ENCODE measurements at regions not wholly inside any gene's neighbourhood (a gene's known extent, or its start where the extent isn't known, plus 50 kb on each side); places are given as distances from the start of the nearest gene placed in this dataset.
A peak's percentile ranks its signal among the peaks of the same experiment; 100 is the strongest.

DNA sequence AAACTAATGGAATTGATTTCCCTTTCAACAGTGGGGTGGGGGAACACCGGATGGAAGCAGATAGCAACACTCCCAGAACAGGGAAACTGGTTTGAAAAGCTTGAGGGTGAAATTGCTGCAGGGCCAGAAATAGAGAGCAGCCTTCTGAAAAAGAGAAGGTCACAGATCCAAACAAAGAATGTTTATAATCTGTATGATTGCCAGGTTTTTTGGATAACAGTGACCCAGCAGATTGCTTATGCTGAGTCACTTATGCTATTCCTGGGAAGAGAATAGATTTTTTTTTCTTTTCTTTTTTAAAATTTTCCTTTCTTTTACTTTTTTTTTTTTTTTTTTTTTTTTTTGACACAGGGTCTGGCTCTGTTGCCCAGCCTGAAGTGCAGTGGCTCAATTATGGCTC, 641.3 kb downstream of the KCNJ2 start:
- Mint-ChIP-seq H3K4me1 (peaks cover 3% of the 10 kb centered on the region), H3K27me3 (ENCODE audit: low read depth) (no peaks in the 10 kb centered on the region), H3K4me3 (no peak overlapping the region), H3K27ac (no peak overlapping the region), H3K36me3 (no peaks in the 10 kb centered on the region), H3K9me3 (peaks cover 9% of the 10 kb centered on the region)
- TF ChIP-seq, protein P1, sequence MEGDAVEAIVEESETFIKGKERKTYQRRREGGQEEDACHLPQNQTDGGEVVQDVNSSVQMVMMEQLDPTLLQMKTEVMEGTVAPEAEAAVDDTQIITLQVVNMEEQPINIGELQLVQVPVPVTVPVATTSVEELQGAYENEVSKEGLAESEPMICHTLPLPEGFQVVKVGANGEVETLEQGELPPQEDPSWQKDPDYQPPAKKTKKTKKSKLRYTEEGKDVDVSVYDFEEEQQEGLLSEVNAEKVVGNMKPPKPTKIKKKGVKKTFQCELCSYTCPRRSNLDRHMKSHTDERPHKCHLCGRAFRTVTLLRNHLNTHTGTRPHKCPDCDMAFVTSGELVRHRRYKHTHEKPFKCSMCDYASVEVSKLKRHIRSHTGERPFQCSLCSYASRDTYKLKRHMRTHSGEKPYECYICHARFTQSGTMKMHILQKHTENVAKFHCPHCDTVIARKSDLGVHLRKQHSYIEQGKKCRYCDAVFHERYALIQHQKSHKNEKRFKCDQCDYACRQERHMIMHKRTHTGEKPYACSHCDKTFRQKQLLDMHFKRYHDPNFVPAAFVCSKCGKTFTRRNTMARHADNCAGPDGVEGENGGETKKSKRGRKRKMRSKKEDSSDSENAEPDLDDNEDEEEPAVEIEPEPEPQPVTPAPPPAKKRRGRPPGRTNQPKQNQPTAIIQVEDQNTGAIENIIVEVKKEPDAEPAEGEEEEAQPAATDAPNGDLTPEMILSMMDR (IDR thresholded peaks at IDR 0.05; ENCODE audit: unreplicated experiment), result no peak
- DNase-seq (ENCODE audit: low spot score in 2 of 2, unreplicated experiment in 2 of 2), result no peak

DNA sequence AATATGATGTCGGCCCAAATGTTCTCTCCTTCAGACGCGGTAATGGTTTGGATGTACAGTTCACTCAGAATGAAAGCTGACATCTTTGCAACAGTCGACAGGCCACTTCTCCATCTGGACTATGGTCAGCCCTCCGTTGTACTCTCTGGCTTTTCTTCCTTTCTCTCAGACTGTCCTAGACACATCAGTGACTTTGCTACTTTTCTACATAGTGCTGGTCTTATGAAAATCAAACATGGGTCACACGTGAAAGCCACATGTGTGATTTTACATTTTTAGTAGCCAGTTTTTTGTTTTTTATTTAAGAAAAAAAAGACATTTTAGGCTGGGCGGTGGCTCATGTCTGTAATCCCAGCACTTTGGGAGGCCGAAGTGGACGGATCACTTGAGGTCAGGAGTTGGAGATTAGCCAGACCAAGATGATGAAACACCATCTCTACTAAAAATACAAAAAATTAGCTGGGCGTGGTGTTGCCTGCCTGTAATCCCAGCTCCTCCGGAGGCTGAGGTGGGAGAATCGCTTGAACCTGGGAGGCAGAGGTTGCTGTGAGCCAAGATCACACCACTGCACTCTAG, 644.1 kb downstream of the KCNJ2 start:
- Mint-ChIP-seq H3K36me3 (no peaks in the 10 kb centered on the region), H3K4me3 (no peak overlapping the region), H3K4me1 (peaks cover 3% of the 10 kb centered on the region), H3K9me3 (peaks cover 14% of the 10 kb centered on the region), H3K27me3 (ENCODE audit: low read depth) (no peaks in the 10 kb centered on the region), H3K27ac (no peak overlapping the region)
- DNase-seq (ENCODE audit: low spot score in 2 of 2, unreplicated experiment in 2 of 2), result no peak
- TF ChIP-seq, protein P1 (IDR thresholded peaks at IDR 0.05; ENCODE audit: unreplicated experiment), result no peak

DNA sequence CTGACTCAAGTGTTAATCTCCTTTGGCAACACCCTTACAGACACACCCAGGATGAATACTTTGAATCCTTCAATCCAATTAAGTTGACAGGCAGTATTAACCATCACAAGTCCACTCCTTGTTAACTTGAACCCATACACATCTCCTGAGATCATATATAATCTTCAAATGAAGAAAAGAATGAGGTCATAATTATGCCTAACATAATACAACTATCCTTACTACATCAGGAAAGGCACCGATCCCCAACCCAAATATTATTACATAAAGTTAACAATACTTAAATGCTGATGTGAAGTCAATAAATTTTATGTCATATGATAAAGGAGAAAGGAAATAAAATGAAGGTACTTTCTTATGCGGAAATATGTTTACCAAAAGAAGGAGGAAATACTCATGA, 649.9 kb downstream of the KCNJ2 start:
- no peak overlapping the region for H3K4me3 Mint-ChIP-seq
- no peaks in the 10 kb centered on the region for H3K4me1 Mint-ChIP-seq

DNA sequence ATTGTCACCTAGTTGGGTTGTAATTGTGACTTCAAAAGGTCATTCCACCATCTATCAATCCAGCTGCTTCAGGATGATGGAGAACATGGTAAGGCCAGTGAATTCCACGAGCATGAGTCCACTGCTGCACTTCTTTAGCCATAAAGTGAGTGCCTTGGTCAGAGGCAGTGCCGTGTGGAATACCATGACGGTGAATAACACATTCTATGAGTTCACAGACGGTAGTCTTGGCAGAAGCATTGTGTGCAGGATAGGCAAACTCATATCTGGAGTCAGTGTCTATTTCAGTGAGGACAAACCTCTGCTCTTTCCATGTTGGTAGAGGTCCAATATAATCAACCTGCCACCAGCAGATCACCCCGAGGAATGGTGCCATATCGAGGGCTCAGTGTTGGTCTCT, 650.9 kb downstream of the KCNJ2 start:
- TF ChIP-seq, protein P1 (IDR thresholded peaks at IDR 0.05; ENCODE audit: unreplicated experiment), result no peak
- Mint-ChIP-seq H3K4me1 (peaks cover 7% of the 10 kb centered on the region), H3K4me3 (no peak overlapping the region), H3K27ac (no peak overlapping the region), H3K9me3 (peaks cover 38% of the 10 kb centered on the region), H3K27me3 (ENCODE audit: low read depth) (no peaks in the 10 kb centered on the region), H3K36me3 (no peaks in the 10 kb centered on the region)
- DNase-seq (ENCODE audit: low spot score in 2 of 2, unreplicated experiment in 2 of 2), result no peak

More for the DNA sequence above, 649.9 kb downstream of the KCNJ2 start:
- no peaks in the 10 kb centered on the region for H3K27me3 Mint-ChIP-seq (ENCODE audit: low read depth)
- H3K27ac Mint-ChIP-seq, result no peak overlapping the region
- TF ChIP-seq, protein P1 (IDR thresholded peaks at IDR 0.05; ENCODE audit: unreplicated experiment), result no peak
- H3K9me3 Mint-ChIP-seq, result peaks cover 38% of the 10 kb centered on the region
- no peaks in the 10 kb centered on the region for H3K36me3 Mint-ChIP-seq
- no peak for DNase-seq (ENCODE audit: low spot score in 2 of 2, unreplicated experiment in 2 of 2)

DNA sequence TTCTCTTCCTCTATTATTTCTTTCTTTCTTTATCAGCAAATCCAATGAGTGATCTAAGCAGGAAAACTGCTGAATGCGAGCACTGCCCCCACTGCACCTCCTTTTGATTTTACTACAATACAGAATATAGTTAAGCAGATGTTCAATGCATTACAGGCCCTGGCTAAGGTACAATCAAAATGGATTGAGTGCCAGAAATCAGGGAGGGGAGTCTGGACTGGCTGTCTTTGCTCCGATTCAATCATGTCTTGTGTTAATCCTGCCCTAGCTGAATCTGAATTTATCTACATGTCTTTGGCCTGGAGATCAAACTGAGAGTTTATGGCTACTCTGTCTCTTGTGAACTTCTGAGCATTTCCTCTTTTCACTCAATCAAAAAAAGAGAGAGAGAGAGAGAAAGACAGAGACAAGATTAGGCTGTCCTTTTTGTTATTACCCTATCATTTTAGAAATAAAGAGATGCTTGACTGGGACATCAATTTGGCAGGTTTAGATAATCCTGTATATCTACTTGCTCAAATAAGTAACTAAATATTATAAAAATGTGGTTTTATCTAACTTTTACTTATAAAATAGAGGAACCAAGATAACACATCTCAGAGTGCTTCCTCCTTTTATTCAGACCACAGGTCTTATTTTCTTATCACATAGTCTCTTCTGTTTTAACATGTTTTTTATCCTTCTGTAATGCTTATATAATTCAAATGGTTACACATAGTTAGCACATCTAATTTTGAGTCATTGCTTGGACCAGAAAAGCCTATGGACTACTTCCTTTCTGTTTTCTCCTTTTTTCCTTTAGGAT, 656.2 kb downstream of the KCNJ2 start:
- Mint-ChIP-seq H3K27ac (peak overlapping the region; percentile 1), H3K36me3 (peaks cover 4% of the 10 kb centered on the region), H3K9me3 (peaks cover 22% of the 10 kb centered on the region), H3K4me1 (peaks cover 10% of the 10 kb centered on the region), H3K27me3 (ENCODE audit: low read depth) (no peaks in the 10 kb centered on the region), H3K4me3 (no peak overlapping the region)
- DNase-seq (ENCODE audit: low spot score in 2 of 2, unreplicated experiment in 2 of 2), result no peak
- TF ChIP-seq, protein P1 (IDR thresholded peaks at IDR 0.05; ENCODE audit: unreplicated experiment), result no peak
